ACHN (cell line): ENCODE measurements at regions not wholly inside any gene's neighbourhood (a gene's known extent, or its start where the extent isn't known, plus 50 kb on each side); places are given as distances from the start of the nearest gene placed in this dataset.

Experiments used
- DNase-seq: peaks from one replicate; pipeline ENCODE4 v3.0.0-alpha.2; 2015
- in situ Hi-C: cut with HindIII; loops from 2 replicates; pipeline ENCODE4 v1.10.0; 2017; ENCODE audit warnings: low sequenced_read_pairs, low pct_ligation_motif_present, low pct_unique_long_range_greater_than_20kb

DNA sequence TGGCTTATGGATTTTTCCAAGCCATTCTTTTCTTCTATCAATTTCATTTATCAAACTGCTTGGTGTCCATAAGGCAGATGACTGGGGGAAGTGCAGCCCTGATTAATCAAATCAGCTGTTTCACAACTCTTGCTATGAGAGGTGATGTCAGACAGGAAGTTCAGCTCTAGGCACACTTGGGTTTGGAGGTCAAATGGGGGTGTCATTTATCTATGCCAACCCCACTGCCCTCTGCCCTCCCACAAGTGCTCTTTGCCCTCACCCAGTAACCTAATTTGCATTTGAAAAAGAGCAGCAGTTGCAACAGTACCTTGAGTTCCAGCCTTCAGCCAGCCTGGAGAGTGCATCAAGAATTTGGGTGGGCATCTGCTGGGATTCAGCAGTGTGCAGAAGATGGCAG, 431.3 kb upstream of the SPRED2 start:
- no peak for DNase-seq
- in situ Hi-C loops: no loop called here

DNA sequence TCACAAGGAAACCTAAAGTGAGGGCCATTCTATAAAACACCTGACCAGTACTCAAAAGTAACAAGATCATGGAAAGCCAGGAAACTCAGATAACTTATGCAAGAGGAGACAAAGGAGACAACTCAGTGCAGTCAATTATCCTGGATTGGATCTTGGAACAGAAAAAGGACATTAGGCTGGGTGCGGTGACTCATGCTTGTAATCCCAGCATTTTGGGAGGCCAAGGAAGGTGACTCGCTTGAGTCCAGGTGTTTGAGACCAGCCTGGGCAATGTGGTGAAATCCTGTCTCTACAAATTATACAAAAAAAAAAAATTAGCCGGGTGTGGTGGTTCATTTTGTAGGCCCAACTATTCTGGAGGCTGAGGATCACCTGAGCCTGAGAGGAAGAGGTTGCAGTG, 424.5 kb upstream of the SPRED2 start:
- DNase-seq: no peak
- in situ Hi-C loops: no loop called here

DNA sequence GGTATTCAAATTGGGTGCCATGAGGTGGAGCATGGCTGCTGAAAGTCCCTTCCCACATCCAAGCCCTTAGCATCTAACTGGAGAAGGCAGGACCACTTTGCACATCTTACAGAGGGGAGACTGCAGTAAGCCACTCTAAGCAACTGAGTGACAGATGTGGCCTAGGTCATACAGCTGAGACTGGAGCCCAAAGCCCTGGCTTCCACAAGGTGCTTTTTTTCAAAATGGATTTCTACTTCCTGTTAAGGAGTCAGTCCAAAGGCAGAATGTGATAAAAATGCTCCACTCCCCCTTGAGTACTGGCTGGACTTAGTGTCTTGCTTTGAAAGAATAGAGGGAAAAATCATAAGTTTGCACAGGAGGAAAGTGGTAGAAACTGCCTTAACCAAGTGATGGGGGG, 424.0 kb upstream of the SPRED2 start:
- DNase-seq: no peak
- in situ Hi-C loops: no loop called here

DNA sequence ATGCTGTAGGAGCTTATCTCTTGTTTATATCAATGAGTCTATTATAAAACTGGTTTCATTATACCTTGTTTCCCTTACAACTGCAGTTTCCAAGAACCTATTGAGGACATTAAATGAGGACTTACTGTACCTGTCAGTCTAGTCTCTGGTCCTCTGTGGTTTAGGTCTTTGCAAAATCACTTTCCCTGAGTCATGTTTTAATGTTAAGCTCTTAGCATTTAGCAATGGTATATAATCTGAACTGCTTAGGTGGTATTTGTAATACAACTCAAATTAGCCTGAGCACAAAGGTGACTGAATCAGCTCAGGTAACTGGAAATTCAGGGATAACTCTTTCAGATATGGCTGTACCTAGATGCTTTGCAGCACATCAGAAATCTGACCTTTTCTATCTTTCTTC, 418.3 kb upstream of the SPRED2 start:
- in situ Hi-C loops: no loop called here
- DNase-seq: no peak

DNA sequence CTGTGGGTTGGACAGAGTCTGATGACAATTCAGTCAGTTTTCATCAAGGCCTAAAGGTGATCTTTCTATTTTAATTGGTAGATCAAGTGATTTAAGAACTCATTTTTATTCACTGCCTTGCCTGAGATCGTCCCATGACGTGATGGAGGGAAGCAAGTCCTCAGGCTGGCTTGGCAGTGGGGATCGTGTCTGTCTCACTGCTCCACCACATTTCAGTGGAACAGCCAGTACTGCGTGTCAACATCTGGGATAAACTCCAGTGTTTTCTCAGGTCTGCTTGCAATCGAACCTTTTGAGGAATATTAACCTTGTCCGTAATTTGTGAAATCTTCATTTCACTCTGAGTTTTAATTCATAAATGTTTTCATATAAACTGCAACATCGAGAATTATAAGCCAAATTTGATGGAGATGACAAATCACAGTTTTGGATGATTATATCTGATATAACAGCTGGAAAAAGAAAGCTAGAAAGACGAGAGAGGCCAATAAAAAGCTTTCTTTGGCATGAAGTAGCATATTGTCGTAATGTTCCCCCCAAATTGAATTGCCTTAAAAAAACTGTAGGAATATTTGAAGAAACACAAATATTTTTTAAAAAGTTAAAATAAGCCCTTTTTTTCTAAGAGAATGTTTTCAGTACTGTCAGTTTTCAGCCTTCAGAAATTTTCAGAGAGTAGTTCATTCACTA, 414.7 kb upstream of the SPRED2 start:
- in situ Hi-C loops: no loop called here
- DNase-seq: no peak

DNA sequence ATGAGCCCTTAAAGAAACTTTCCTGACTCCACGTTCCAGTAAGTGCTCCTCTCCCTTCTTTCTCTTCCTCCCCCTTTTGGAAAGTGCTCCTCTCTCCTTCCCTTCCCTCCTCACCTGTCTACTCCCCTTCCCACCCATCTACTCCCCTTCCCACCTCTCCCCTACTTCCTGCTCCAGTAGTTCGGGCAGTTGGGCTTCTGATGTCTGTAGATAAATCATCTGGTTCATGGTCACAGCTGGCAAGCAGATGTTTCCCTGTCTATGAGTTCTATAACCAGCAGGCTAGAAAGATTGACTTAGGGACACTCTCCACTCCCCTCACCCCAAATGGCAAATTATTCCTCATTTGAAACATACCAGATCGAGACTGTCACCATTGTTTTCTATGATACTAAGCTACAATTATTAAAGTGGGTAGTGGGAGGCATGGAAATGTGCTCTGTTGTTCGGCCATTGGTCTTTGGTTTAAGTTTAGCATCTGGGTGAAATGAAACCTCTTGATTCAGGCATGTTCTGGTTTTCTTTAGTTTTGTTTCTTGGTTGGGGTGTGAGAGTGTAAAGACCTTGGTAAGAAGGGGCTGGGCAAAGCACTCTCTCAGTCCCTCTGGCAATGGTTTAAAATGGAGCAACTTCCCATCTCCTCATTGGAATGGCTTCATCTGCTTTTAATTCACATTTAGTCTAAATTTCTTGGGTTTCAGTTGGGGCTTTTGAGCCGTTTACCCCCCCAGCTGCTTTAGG, 413.2 kb upstream of the SPRED2 start:
- in situ Hi-C loops: no loop called here
- DNase-seq: no peak

DNA sequence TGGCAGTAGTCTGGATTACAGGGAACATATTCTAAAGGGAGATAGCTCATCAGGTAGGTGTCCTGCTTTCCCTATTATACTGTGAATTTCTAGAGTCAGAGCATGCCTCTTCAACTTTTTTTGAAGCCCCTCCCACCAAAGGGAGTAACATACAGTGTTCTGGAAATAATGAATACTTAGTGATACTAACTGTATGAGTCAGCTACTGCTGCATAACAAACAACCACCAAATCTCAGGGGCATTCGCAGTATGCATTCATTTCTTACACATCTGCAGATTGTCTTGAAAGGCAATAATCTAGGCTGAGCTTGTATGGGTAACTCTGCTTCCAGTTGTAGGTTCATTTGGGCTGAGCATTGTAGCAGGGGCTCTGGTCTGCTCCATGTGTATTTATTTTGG, 409.7 kb upstream of the SPRED2 start:
- in situ Hi-C loops: no loop called here
- DNase-seq: no peak

DNA sequence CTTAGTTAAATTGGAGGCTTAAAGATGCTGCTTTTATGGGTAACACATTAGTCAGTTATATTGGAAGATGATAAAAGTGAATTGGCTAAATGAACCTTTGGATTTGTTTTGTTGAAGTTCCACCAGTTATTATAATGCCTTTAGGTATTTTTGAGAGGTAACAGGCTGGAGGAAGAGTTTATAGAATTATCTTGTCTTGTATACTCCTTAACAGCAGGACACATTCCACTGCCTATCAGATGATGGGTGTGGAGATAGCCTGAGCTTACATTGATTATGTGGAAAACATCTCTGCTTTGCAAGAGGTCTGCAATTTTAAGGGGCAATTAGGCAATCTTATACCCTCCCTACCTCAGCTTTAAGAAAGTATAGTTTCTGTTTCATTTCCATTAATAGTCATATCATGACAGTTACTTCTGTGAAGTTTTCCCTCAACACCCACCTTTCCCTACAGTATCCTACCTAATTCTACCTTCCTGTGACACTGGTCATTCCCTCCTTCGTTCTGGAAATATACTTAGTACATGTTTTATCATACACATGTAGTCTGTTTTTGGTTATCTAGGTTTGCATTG, 403.7 kb upstream of the SPRED2 start:
- in situ Hi-C loops: no loop called here
- no peak for DNase-seq

DNA sequence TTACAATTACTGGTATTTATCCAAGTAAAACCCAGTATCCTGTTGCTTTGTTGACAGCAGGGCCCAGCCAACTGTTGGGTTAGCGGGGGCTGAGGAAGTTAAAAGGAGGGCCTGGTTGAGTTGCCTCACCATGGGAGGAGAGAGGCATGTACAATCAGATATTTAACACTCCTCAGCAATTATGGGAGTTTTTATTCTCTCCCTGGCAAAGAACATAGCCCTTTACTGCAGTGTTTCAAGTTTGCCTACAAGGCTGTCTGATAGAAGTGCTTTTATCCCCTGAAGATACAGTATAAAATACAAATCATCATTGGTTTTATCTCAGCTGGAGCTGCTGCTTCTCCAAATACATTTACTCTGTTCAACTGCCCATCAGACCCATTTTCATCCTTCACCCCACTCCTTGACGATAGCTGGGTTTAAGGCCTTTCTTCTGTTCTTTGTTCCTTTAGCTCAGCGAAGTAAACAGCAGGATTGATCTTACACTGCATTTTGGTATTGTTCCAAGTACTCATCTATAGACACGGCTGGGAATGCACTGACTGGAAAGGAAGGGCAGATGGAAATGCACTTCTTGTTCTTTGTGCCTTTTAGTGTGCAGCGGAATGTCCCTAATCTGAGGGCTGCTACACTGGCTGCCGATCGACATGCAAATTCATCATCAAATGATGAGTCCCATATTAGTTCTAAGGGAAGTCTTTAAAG, 402.5 kb upstream of the SPRED2 start:
- no peak for DNase-seq
- in situ Hi-C loops: no loop called here

DNA sequence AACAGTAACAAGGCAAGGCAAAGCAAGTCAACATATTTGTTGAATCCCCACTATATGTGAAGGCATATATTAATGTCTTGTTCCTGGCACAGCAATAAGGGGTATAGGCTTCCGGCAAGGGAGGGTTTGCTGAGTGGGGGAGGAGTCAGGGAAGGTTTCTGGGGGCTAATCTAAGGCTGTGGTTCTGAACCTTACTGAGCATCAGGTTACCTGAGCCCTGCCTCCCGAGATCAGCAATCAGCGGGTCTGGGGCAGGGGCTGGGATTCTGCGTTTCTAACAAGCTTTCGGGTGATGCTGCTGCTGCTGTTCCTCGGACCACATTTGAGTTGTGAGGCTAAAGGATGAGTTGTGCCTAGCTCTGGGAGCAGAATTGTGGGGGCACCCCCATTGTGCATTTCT, 401.7 kb upstream of the SPRED2 start:
- in situ Hi-C loops: no loop called here
- no peak for DNase-seq

DNA sequence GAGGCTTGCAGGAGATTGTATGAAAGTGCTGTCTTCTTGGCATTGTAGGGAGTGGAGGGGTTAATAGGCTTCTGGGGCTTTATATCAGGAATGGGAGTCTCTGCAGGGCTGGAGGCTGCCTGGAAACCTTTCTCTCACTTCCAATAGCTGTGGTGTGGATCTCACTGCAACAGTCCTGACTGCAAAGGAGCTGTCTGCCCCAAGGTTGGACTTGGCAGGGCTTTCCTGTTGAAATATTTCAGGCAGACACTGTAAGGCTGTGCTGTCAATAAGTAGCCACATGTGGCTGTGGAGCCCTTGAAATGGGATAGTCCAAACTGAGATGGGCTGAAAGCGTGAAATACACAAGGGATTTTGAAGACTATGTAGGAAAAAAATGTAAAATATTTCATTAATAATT, 399.1 kb upstream of the SPRED2 start:
- in situ Hi-C loops: no loop called here
- DNase-seq: no peak

DNA sequence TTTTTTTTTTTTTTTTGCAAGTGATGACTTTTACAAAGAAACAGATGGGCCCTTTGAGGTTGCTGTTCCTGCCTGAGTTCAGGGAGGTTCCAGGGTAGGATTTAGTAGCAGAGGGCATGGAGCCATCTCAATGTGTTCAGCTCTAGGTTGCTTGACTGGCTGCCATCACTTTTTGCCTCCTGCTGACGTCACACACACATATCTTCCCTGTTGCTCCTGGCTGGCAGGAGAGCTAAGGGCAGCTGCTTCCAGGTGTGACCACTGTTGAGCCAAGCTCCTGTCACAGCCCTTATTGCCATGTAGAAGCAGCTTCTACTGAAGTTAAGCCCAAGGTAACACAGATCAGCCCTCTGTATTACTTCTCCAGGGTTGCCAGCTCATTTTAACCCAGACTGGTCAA, 394.2 kb upstream of the SPRED2 start:
- in situ Hi-C loops: no loop called here
- DNase-seq: no peak

DNA sequence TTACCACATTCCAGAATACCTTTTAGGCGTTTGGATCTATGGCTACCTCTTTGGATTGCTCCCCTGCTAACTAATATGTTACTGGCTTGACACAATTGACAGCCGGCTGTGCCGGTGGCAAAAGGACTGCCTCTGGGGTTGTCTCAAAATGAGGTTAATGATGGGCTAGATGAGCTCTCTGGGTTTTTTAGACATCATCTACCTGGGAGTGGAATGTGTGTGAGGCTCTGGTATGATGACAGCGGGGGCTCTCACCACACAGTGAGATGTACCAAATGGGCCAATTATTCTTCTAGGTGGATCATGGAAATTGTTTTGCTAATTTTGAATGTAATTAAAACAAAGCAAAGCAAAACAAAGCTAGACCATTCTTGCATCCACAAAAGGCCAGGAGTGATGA, 391.1 kb upstream of the SPRED2 start:
- DNase-seq: no peak
- in situ Hi-C loops: no loop called here

DNA sequence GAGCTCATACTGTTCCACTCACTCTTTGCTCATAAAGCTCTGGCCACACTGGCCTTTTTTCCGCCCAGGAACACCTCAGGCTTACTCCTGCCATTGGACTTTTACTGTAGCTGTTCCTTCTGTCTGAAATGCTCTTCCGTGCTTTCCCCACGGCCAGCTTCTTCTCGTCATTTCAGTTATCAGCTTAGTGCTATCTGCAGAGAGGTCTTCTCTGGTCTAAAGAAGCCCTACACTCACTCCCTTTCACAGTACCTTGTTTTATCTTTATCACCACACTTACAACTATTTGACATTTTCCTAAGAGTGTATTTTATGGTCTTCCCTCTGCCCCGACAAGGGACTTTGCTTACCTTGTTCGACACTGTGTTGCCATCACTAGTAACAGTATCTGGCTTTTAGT, 388.1 kb upstream of the SPRED2 start:
- no peak for DNase-seq
- in situ Hi-C loops: no loop called here

DNA sequence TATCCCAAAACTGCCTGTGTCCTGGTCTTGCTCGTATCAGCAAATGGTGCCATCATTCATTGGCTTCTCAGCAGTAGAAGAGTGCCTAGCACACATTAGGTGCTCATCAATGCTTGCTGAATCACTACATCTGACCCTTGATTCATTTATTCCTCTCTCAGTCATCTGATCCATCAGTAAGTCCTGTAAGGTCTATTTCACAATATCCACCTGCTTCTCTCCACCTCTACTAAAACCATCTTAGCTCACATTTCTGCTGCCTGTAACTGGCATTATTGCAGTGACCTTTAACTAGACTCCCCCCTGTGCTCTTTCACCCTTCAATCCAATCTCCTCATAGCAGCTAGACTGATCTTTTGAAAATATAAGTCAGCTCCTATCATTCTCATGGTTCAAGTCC, 387.6 kb upstream of the SPRED2 start:
- no peak for DNase-seq
- in situ Hi-C loops: no loop called here

DNA sequence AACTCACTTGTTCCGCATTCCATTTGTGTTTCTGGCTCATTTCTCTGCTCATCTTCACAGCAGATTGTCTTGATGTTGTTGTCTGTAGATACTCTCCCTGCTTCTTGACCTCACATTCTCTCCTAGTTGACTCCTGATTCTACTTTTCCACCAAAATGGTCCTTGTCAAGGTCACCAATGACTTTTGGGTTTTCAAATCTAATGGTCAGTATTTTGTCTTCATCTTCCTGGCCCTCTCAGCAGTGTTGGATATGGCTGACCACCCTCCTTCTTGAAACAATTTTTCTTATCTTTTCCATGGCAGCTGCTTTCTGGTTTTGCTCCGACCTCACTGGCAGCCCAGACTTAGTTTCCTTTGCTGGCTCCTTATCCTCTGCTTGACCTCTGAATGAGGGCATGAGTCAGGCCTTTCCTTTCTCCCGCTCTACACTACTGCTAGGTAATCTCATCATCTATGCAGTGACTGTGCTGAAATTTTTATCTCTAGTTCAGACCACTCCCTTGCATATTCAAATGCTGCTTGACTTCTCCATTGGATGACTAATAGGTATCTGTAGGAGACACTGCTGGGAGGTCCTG, 386.6 kb upstream of the SPRED2 start:
- in situ Hi-C loops: no loop called here
- no peak for DNase-seq

DNA sequence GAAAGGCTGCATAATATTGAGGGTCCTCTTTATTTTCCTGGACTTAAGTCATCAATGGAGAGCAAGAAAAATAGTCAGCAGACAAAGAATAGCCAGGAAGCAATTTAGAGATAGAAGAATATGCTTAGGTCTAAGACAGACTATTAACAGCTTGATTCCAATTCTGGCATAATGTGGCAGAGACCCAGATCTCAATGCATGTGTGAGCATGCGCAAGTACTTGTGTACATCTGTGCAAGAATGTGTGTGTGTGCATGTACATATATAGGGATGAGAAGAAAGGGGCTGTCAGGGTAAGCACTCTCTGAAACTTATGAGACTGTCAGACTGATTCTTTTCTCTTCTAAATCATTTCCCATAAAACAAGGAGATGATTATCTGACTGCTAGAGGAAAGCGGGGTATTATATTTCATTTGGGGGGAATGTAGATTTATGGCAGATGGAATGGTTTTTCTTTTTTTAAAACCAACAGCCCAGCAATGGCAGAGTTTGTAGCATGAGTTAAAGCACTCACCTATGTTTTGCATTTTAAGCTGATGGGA, 381.3 kb upstream of the SPRED2 start:
- in situ Hi-C loops: no loop called here
- DNase-seq: no peak

DNA sequence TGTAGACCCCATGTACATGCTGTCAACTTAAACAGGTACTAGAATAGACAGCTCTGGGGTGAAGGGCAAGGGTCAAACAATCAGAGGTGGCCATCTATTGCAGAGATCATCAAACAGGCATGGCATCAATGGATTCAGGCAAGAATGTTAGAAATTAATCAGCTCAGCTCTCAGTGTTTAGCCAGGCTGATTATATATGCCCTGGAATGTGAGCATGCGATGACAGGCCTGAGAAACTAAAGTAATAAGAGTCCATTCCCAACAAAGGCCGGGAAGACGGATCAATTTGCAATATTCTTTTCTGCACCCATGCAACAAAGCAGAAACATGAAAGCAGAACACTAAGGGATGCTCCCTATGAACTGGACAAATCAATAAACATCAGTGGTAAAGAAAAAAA, 380.5 kb upstream of the SPRED2 start:
- in situ Hi-C loops: no loop called here

DNA sequence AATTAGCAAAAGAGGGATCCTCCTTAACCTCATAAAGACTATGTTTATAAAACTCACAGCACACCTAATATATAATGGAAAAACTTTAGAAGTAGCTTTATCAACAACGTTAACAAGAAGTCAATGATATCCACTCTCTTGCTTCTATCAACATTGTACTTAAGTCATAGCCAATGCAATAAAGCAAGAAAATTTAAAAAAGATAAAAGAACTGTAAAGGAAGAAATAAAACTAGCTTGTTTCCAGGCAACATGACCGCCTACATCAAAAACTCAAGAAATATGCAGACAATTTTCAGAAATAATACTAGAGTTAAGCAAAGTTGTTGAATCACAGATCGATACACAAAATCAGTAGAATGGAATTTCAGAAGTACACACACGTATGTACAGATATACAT, 375.5 kb upstream of the SPRED2 start:
- no peak for DNase-seq
- in situ Hi-C loops: no loop called here

More for the DNA sequence above, 380.5 kb upstream of the SPRED2 start:
- no peak for DNase-seq
